GM23338 (cell line): ENCODE measurements at regions not wholly inside any gene's neighbourhood (a gene's known extent, or its start where the extent isn't known, plus 50 kb on each side); places are given as distances from the start of the nearest gene placed in this dataset.

Source experiments
- CREB1 ChIP-seq: fragments of 250-450 bp; sonication (Bioruptor Pico); IDR thresholded peaks from 2 replicates; pipeline ENCODE4 v1.5.0; 2020; ENCODE audit warnings: low read depth, mild to moderate bottlenecking, moderate library complexity
- CTCF ChIP-seq, 2 experiments: fragments of 200-600 bp in 1 of 2; sonication (generic) in 1 of 2; conservative IDR thresholded peaks; 2 replicates each; pipeline versions ENCODE4 v1.5.1 to v1.6.1; 2016 to 2017; ENCODE audit warnings: antibody characterized with exemption in 2 of 2, low read depth in 2 of 2, mild to moderate bottlenecking in 2 of 2, moderate library complexity in 1 of 2
- EZH2 ChIP-seq: fragments of 200-600 bp; sonication (generic); IDR thresholded peaks from one replicate; pipeline ENCODE4 v1.8.0; 2017; ENCODE audit warnings: antibody characterized with exemption, mild to moderate bottlenecking, low read depth; ENCODE audit not compliant: unreplicated experiment
- EZH2phosphoT487 ChIP-seq: fragments of 200-600 bp; sonication (generic); IDR thresholded peaks from one replicate; pipeline ENCODE4 v1.8.1; 2018; ENCODE audit warnings: antibody characterized with exemption; ENCODE audit not compliant: unreplicated experiment
- POLR2AphosphoS5 ChIP-seq: IDR thresholded peaks from 2 replicates; pipeline ENCODE4 v1.6.1; 2016; ENCODE audit warnings: antibody characterized with exemption, low read depth
- STAT1 ChIP-seq: IDR thresholded peaks from one replicate; pipeline ENCODE4 v1.6.1; 2016; ENCODE audit warnings: antibody characterized with exemption; ENCODE audit not compliant: unreplicated experiment
- TF ChIP-seq, protein P1 (sequence below): IDR thresholded peaks from one replicate; pipeline ENCODE4 v1.6.1; 2018; ENCODE audit warnings: antibody characterized with exemption; ENCODE audit not compliant: unreplicated experiment
- TF ChIP-seq, protein P2 (sequence below): fragments of 250-450 bp; sonication (Bioruptor Pico); IDR thresholded peaks from 2 replicates; pipeline ENCODE4 v1.5.0; 2020; ENCODE audit warnings: mild to moderate bottlenecking, moderate library complexity

DNA sequence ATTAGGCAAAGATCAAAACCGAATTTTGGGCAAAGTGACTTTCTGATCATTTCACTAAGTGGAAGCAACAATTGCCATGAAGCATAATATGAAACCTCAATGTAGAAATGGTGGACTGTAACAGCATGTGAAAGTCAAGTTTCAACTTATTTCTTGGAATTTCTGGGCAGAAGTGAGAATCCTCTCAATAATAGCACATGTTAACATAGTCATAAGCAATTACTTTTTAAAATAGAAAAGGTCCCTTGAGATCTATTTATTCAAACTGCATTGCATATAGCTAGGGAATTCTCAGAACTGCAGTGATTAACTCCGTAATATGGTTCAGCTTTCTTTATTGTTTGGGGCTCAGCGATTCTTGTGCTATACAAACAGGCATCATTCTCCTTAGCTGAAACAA, 136.7 kb upstream of the ATP2B1 start:
- TF ChIP-seq CTCF (conservative IDR thresholded peaks at IDR 0.05; ENCODE audit: low read depth in 2 of 2), result no peak
- no peak for TF ChIP-seq EZH2
- TF ChIP-seq, protein P1, sequence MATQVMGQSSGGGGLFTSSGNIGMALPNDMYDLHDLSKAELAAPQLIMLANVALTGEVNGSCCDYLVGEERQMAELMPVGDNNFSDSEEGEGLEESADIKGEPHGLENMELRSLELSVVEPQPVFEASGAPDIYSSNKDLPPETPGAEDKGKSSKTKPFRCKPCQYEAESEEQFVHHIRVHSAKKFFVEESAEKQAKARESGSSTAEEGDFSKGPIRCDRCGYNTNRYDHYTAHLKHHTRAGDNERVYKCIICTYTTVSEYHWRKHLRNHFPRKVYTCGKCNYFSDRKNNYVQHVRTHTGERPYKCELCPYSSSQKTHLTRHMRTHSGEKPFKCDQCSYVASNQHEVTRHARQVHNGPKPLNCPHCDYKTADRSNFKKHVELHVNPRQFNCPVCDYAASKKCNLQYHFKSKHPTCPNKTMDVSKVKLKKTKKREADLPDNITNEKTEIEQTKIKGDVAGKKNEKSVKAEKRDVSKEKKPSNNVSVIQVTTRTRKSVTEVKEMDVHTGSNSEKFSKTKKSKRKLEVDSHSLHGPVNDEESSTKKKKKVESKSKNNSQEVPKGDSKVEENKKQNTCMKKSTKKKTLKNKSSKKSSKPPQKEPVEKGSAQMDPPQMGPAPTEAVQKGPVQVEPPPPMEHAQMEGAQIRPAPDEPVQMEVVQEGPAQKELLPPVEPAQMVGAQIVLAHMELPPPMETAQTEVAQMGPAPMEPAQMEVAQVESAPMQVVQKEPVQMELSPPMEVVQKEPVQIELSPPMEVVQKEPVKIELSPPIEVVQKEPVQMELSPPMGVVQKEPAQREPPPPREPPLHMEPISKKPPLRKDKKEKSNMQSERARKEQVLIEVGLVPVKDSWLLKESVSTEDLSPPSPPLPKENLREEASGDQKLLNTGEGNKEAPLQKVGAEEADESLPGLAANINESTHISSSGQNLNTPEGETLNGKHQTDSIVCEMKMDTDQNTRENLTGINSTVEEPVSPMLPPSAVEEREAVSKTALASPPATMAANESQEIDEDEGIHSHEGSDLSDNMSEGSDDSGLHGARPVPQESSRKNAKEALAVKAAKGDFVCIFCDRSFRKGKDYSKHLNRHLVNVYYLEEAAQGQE, result no peak
- no peak for TF ChIP-seq CREB1
- TF ChIP-seq STAT1, result no peak
- TF ChIP-seq POLR2AphosphoS5, result no peak
- no peak for TF ChIP-seq EZH2phosphoT487
- TF ChIP-seq, protein P2, sequence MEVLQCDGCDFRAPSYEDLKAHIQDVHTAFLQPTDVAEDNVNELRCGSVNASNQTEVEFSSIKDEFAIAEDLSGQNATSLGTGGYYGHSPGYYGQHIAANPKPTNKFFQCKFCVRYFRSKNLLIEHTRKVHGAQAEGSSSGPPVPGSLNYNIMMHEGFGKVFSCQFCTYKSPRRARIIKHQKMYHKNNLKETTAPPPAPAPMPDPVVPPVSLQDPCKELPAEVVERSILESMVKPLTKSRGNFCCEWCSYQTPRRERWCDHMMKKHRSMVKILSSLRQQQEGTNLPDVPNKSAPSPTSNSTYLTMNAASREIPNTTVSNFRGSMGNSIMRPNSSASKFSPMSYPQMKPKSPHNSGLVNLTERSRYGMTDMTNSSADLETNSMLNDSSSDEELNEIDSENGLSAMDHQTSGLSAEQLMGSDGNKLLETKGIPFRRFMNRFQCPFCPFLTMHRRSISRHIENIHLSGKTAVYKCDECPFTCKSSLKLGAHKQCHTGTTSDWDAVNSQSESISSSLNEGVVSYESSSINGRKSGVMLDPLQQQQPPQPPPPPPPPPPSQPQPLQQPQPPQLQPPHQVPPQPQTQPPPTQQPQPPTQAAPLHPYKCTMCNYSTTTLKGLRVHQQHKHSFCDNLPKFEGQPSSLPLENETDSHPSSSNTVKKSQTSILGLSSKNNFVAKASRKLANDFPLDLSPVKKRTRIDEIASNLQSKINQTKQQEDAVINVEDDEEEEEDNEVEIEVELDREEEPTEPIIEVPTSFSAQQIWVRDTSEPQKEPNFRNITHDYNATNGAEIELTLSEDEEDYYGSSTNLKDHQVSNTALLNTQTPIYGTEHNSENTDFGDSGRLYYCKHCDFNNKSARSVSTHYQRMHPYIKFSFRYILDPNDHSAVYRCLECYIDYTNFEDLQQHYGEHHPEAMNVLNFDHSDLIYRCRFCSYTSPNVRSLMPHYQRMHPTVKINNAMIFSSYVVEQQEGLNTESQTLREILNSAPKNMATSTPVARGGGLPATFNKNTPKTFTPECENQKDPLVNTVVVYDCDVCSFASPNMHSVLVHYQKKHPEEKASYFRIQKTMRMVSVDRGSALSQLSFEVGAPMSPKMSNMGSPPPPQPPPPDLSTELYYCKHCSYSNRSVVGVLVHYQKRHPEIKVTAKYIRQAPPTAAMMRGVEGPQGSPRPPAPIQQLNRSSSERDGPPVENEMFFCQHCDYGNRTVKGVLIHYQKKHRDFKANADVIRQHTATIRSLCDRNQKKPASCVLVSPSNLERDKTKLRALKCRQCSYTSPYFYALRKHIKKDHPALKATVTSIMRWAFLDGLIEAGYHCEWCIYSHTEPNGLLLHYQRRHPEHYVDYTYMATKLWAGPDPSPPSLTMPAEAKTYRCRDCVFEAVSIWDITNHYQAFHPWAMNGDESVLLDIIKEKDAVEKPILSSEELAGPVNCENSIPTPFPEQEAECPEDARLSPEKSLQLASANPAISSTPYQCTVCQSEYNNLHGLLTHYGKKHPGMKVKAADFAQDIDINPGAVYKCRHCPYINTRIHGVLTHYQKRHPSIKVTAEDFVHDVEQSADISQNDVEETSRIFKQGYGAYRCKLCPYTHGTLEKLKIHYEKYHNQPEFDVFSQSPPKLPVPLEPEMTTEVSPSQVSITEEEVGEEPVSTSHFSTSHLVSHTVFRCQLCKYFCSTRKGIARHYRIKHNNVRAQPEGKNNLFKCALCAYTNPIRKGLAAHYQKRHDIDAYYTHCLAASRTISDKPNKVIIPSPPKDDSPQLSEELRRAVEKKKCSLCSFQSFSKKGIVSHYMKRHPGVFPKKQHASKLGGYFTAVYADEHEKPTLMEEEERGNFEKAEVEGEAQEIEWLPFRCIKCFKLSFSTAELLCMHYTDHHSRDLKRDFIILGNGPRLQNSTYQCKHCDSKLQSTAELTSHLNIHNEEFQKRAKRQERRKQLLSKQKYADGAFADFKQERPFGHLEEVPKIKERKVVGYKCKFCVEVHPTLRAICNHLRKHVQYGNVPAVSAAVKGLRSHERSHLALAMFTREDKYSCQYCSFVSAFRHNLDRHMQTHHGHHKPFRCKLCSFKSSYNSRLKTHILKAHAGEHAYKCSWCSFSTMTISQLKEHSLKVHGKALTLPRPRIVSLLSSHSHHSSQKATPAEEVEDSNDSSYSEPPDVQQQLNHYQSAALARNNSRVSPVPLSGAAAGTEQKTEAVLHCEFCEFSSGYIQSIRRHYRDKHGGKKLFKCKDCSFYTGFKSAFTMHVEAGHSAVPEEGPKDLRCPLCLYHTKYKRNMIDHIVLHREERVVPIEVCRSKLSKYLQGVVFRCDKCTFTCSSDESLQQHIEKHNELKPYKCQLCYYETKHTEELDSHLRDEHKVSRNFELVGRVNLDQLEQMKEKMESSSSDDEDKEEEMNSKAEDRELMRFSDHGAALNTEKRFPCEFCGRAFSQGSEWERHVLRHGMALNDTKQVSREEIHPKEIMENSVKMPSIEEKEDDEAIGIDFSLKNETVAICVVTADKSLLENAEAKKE, result no peak
